A172 (cell line): ENCODE measurements at regions not wholly inside any gene's neighbourhood (a gene's known extent, or its start where the extent isn't known, plus 50 kb on each side); places are given as distances from the start of the nearest gene placed in this dataset.
A peak's percentile ranks its signal among the peaks of the same experiment; 100 is the strongest.

Experiments
- DNase-seq: peaks from one replicate; pipeline ENCODE4 v3.0.0-alpha.2; 2015; ENCODE audit warnings: low spot score

DNA sequence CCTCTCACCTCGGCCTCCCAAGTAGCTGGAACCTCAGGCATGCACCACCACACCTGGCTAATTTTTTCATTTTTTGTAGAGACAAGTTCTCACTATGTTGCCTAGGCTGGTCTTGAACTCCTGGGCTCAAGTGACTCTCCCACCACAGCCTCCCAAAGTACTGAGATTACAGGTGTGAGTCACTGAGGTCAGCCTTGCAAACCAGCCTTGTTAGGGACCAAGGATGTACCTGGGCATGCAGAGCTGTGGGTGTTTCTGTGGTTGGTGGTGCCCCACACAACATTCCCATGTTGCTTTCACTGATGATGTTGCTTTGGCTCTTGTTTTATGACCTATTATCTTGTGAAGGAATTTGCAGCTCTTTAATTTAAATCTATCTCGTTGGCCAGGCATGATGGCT, 54.8 kb downstream of the OTUD1 start:
- DNase-seq, result no peak

DNA sequence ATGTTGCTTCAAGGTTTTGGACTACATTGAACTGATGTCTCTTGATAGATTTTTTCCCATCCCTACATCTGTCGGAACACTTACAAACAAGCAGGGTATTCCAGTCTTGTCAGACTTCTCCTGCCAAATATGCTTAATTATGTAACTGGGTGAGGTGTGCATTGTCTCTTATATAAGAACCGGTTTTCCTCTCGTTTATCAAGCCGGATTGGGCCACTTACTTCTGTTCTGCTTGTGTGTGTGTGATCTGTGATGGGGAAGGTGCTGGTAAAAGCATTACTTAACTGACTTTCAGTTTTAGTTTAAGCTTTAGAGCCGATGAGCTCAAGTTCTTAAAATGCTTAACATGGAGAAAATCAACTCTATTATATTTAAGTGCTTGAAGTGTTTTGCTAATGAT, 57.9 kb downstream of the OTUD1 start:
- DNase-seq, result no peak

DNA sequence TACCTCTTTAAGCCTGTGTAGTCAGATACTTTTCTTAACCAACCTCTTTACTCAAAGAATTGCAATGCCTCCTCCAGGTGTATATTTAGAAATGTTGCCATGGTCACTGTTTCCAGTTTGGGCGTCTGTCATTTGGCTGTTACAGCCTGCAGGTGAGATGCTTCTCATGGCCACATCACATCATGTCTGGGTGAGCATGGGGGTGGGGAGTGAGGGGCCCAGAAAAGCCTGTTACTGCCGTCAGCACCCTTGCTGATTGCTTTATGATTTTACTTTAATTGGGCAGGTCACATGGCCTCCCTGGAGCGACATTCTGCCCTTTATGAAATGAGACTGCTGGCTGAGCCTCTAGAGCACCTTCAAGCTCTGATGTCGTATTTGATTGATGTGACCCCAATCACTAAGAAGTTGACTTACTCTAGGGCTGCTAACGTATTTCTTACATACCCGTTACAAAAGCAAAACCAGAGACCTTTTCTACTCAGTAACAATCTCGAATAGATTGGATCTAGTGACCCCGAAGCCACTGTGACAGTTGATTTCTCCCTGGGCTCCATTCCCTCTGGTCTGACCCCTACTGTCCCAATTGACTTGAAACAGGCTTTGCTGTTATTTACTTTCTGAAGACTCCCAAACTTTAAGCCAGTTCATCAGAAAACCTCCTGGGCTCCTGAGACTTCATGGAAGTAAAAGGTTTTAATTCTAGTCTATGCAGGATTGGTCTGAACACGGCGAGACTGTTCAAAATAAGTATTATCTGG, 60.7 kb downstream of the OTUD1 start:
- DNase-seq, result no peak

DNA sequence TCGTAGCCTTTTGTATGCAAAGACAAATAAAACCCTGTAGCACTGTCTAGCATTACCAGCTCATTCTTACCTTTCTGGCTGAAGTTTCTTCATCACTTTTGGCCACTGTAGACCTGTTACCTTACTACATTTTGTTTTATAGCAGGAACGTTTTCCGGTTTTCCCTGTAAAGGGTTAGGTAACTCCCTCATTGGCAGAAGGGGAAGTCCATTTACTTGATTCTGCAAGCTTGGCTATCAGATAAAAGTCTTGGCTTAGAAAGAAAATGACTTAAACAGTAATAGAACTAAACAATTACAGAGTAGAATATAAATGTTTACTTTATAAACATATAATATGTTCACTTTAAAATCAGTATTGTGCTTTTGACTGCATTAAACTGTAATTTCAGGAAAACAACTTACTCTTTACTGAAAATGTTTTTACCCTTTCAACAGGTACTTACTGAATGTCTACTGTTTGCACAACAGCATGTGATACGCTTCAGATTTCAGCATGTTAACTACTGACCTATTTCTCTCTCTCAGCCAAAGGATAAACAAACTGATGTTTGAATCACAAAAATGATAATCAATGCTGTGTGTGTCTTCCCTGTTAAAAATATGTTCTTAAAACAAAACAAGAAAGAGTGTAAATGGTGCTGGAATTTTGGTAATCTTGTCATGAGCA, 67.1 kb downstream of the OTUD1 start:
- DNase-seq, result no peak

DNA sequence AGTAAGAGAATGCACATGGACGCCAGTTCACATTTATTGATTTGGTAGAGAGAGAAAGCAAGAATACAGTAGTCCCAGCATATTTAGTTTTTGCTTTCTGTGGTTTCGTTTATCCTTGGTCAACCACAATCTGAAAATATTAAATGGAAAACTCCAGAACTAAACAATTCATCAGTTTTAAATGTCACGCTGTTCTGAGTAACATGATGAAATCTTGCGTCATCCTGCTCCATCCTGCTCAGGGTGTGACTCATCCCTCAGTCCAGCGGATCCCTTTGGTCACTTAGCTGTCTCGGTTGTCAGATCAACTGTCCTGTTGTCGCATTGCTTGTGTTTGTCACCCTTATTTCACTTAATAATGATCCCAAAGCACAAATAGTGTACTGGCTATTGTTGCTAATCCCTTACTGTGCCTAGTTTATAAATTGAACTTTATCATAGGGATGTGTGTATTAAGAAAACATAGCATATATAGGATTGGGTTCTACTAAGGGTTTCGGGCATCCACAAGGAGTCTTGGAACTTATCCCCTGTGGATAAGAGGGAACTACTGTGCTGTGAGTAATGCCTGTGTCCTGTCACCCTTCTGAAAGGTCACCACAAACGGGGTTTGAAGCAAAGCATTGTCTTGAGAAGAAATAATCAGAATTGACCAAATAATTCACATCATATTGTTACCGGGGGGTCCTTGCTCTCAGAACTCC, 73.6 kb downstream of the OTUD1 start:
- DNase-seq, result peak; percentile 92

DNA sequence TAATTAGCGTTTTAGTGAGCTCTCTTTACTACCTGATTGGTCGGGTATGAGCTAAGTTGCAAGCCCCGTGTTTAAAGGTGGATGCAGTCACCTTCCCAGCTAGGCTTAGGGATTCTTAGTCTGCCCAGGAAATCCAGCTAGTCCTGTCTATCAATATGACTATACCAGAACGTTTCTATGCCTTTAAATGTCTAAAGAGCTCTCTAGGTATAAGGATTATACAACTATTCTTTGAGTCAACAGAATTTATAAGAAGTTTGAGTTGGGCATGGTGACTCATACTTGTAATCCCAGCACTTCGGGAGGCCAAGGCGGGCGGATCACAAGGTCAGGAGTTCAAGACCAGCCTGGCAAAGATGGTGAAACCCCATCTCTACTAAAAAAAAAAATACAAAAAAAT, 74.7 kb downstream of the OTUD1 start:
- peak; percentile 13 for DNase-seq

DNA sequence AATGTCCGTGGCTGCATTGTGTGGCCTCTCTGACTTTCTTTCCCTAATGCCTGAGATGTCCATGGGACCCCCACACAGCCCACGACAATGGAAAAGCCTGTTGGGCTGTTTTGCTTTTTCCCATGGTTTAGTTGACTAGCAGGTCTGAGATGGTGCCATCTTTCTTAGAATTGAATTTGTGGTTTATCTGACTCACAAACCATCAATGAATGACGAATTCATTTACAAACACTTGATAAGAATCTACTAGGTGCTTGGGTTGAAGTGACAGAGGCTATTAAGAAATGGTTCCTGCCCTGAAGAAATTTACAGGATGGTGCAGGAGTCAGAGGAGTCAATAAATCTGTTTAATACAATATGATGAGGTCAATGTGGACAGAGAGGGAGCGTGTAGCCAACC, 75.4 kb downstream of the OTUD1 start:
- DNase-seq, result peak; percentile 69

DNA sequence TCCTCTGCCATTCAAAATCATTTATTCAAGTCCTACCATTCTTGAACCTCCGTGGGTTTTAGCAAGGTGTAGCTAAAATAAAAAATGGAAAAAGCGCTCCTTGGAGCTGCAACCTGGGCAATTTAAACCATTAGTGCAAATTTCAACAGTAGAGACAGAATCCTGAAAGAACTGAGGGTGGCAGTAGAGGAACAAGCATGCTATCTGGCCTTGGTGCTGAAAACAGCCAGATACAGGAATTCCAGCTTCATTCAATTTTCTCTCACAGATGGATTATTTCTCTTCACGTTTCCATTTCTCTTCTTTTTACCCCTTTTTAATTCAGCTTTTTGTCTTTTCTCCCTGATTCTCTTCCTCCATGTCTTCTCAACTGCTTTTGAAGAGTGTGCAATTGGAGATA, 77.7 kb downstream of the OTUD1 start:
- peak; percentile 56 for DNase-seq

DNA sequence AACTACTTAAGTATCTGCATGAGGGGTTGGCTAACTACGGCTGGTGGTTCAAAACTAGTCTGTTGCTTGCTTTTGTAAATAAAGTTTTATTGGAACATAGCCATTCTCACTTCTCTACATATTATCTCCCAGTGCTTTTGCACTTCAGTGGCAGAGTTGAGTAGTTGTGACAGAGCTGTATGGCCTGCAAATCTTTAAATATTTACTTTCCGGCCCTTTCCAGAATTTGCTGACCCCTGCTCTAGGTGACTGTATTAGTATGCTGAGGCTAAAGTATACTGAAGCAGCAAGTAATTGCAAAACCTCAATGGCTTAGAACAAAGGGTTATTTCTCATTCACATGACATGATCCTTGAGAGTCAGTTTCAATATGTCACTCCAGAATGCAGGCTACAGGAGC, 78.3 kb downstream of the OTUD1 start:
- DNase-seq, result no peak

DNA sequence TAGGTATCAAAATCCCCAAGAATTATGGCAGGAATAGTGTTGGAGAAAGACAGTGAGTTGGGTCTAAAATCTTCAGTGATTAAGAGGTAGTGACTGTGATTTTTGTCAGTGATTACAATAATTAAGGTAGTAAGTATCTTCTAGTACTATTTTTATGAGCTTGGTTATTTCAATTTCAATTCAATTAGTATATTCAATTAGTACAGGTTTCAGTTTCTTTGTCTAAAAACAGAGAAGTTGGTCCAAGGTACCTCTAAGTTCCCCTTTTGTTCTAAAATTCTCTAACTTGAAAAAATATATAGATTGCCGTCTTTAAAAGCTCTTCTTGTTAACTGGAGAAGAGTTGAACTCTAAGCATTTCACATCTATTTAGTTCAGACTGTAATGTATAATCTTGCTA, 82.9 kb downstream of the OTUD1 start:
- no peak for DNase-seq

DNA sequence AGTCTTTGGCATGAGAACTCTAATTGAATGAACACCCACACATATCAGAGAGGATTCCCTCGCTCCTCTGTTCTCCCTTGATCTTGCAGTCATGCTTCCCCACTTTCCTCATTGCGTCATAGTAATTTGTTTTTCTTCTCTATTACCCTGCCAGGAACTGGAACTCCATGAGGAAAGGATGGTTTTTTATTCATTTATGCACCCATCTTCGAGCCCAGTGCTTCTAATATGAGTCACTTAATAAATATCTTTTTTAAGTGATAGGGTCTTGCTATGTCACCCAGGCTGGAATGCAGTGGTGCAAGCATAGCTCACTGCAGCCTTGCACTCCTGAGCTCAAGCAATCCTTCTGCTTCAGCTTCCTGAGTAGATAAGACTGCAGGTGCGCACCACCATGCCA, 83.5 kb downstream of the OTUD1 start:
- peak; percentile 6 for DNase-seq

DNA sequence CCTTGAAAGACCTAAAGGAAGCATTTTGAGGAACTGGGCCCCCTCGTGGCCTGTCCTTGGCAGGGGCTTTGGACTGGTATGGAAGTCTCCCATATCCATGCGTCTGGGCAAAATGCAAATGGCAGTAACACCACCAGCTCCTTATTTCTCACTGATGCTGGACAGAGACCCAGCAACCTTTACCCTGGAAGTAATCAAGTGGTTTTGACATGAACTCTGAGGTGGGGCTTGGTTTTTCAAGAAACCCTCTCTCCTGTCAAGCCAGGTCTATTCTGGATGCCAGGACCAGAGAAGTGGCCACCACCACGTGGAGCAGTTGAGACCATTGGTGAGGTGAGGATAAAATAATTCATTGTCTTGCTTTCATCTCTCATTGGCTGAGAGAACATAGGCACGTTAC, 84.4 kb downstream of the OTUD1 start:
- no peak for DNase-seq

DNA sequence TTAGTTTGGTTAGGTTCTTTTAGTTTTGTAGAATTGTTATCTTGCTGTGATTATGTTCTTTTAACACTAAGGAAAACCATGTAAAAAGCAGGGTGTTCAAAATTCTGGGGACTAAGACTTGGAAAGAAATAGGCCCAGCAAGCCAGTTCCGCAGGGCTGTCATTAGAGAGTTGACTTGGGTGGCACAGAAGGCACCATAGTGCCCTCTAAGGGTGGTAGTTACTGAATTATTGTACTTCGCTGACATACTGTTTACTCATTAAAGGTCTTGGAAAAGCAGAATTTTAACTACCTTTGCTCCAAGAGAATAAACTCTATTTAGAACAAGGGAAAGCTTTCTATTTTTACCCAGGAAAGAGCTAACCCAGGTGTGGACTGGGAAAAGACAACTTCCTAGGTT, 86.5 kb downstream of the OTUD1 start:
- DNase-seq, result peak; percentile 48

DNA sequence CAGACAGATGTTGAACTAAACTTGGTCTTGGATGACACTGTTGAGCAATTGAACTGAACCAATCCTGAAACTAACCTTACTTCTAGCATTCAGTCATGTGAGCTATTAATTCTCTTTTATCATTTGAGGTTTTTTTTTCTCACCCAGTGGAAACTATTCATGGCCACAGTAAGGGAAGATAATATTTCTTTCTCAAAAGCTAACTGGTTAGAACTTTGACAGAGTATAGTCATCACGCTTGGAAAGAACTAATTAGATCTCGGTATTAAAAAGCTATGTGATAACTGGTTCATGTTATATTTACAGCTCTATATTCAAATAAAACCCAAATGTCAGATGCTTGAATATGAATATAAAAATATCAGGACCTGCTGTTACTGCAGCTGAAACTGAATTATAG, 89.5 kb downstream of the OTUD1 start:
- no peak for DNase-seq

DNA sequence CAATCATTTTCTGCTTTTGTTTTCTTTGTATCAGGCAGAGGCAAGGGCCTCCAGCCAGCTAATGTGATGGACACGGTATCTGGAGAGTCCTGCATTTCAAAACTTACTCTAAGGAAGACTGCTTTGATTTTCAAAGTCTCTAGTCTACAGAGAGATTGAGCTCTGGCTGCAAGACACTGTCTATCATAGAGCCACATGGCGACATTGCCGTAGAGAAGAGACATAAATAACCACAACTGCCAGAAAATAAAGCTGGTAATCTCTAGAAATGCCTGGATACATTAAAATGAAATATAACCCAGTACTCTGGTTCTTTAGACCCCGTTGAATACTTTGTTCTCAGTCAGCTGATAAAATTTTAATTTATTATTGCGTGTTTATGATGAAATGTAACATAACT, 90.8 kb downstream of the OTUD1 start:
- no peak for DNase-seq

DNA sequence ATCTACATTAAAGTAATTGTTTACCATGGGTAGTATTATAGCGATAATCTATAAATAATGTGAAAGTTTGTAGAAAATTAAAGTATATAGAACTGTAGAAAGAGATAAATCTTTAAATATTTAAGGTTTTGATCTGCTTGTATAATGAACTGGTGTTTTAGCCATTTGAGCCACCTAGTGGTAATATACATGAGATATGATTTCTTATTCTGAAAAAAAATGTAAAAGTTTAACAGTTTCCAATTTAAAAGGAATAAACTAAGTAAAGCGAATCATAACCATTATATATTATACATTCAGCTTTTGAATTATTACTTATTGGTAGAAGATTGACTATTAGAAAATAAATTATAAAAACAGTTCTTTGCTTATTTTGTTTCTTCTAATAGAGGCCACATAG, 91.2 kb downstream of the OTUD1 start:
- no peak for DNase-seq

DNA sequence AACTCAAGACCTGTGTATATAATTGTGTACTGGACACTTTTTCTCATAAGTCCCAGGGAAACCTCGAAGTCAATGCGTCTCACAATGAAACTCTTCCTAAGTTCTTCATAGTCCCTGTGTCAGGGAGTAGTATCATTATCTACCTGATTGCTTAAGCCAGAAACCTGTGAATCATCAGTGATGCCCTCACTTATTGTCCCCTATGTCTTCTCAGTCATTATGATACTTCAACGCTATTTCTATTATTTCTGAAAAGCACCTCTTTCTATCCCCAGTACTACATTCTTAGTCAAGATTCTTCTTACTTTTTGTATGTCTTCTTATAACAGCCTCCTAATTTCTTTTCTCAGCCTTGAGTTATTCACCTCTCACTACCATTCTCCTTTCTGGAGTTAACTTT, 94.3 kb downstream of the OTUD1 start:
- DNase-seq, result no peak

DNA sequence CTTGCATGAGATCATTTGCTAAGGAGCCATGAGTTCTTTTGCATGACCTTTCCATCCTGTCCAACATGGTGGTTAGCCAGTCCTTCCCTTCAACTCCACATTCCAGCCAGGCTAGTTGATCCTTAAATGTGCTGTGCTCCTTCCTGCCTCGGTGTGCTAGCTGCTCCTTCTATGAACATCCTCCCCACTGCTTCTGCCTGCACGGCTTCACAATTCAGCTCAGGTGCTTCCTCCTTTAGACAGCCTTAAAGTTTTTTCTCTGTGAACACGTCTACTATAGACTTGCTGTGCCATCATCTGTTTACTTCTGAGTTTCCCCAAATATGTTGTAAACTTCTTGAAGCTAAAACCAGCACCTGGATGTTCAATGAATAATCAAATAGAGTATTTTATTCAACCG, 95.5 kb downstream of the OTUD1 start:
- DNase-seq, result no peak

DNA sequence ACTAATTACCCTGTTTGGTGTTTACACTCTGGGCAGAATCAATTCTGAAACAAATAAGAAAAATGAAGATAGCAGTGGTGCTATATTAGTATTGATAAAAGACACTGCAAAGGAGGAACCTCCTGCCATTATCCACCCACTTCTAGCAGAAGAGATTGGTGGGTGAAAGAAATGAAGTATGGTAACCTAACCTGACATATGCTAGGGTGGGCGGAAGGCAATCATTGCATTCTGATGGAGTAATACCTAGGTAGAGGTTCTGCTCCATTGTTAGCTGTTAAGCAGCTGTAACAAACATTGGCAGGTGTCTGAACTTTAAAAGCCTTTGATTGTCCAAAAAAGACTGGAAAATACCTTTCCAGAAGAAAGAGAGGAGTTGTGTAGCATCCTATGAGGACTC, 95.9 kb downstream of the OTUD1 start:
- DNase-seq, result no peak

DNA sequence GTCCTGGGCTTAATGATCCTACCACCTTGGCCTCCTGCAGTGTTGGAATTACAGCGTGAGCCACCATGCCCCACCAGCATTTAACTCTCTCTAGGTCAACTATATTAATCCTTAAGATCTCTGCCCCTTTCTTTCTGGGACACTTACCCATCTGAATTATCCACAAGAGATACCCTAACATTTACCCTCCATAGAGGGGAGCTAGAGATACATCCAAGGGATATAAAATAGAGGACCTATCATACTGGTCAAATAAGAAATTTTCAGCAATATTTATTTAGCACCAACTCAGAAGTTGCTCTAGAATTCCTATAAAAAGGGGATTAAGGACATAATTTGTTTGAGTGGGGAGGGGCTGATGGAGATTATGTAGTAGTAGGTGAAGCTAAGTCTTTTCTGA, 96.5 kb downstream of the OTUD1 start:
- DNase-seq, result no peak

DNA sequence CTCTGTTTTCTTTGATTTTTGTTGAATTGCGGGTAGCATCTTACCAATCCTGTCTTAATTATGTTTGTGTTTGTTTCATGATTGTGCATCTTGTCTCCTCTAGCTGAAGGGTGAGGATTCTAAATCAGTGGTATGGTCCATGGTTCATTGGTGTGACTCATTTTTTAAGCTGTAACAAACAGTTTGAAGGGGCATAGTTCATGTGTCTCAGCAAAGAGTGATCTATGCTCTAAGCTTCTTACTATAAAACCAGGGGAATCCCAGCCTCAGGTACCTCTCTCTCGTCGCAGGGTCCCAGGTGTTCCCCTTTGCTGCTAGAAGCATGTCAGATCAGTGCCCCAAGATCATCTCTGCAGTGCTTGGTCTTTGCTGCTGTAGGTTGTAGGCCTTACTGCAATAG, 100.1 kb downstream of the OTUD1 start:
- no peak for DNase-seq

DNA sequence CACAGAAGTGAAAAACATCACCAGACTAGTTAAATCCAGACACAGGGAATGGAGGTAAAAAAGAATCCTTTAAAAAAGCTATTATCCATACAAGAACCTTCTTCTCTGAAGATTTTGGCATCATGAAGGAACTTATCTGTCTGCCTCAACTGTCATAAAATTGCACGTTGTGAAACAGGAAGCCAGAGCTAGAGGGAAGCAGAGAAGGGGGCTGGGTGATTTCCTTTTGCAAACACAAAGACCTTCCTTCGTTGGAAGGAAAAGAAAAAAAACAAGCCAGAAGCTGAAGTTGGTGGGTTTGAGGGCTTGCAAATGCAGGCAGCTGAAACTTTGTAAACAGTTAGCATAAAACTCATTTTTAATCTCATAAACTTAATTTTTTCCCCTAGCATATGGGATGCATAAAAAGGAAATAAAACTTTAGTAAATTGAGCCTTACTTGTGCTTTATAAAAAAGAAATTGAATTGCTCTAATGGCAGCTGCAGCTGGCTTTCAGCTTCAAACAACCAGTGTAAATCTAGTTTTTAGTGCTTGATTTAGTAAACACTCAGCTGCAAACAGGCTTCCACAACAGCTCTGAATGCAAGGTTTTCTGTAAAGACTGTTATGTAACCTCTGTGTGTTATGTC, 101.6 kb downstream of the OTUD1 start:
- DNase-seq, result no peak
